Neural cell (in vitro differentiated cells): ENCODE measurements at regions not wholly inside any gene's neighbourhood (a gene's known extent, or its start where the extent isn't known, plus 50 kb on each side); places are given as distances from the start of the nearest gene placed in this dataset.

Source experiments
- H2AFZ ChIP-seq: fragments of 200-600, 300-800 bp; sonication (generic), shearing (Covaris generic); 2 replicates; pipeline ENCODE4 v1.6.0; 2014; ENCODE audit warnings: low read depth, mild to moderate bottlenecking, antibody characterized with exemption, low read length, moderate library complexity
- H3F3A ChIP-seq: fragments of 200-600 bp; shearing (Covaris generic); 2 replicates; pipeline ENCODE4 v1.6.1; 2016; ENCODE audit warnings: mild to moderate bottlenecking, moderate library complexity, mixed read lengths, antibody characterized with exemption, low read length; ENCODE audit not compliant: insufficient read depth, poor library complexity, severe bottlenecking
- H3K27ac ChIP-seq: fragments of 200-600, 300-800 bp; sonication (generic), shearing (Covaris generic); 2 replicates; pipeline ENCODE4 v1.5.1; 2014; ENCODE audit warnings: mild to moderate bottlenecking, low read length, moderate library complexity
- H3K27me3 ChIP-seq: fragments of 300-800, 200-600 bp; sonication (generic), shearing (Covaris generic); 2 replicates; pipeline ENCODE4 v1.6.0; 2014; ENCODE audit warnings: mild to moderate bottlenecking, low read depth, low read length, moderate library complexity; ENCODE audit not compliant: insufficient read depth
- H3K36me3 ChIP-seq: fragments of 300-800, 200-600 bp; sonication (generic), shearing (Covaris generic); 2 replicates; pipeline ENCODE4 v1.5.1; 2014; ENCODE audit warnings: mild to moderate bottlenecking, antibody characterized with exemption, low read length, moderate library complexity; ENCODE audit not compliant: insufficient read depth
- H3K4me2 ChIP-seq: fragments of 300-800, 200-600 bp; sonication (generic), shearing (Covaris generic); 2 replicates; pipeline ENCODE4 v1.6.0; 2014; ENCODE audit warnings: mild to moderate bottlenecking, low read length
- H3K4me3 ChIP-seq: fragments of 300-800, 200-600 bp; sonication (generic), shearing (Covaris generic); 2 replicates; pipeline ENCODE4 v1.5.1; 2014; ENCODE audit warnings: mild to moderate bottlenecking, low read length, moderate library complexity
- H3K79me2 ChIP-seq: fragments of 200-600 bp; shearing (Covaris generic); replicated peaks from 2 replicates; pipeline ENCODE4 v1.6.0; 2014; ENCODE audit warnings: mild to moderate bottlenecking, low read length, moderate library complexity; ENCODE audit not compliant: insufficient read depth
- H3K9ac ChIP-seq: fragments of 300-800, 200-600 bp; sonication (generic), shearing (Covaris generic); 2 replicates; pipeline ENCODE4 v1.6.1; 2016; ENCODE audit warnings: mild to moderate bottlenecking, low read length, mixed read lengths
- H3K9me2 ChIP-seq: fragments of 200-600 bp; shearing (Covaris generic); 2 replicates; pipeline ENCODE4 v1.6.1; 2016; ENCODE audit warnings: mild to moderate bottlenecking, low read length, mixed read lengths; ENCODE audit not compliant: insufficient read depth
- H3K9me3 ChIP-seq: fragments of 200-600, 300-800 bp; sonication (generic), shearing (Covaris generic); 2 replicates; pipeline ENCODE4 v1.6.1; 2016; ENCODE audit warnings: mild to moderate bottlenecking, mixed run types, low read length, moderate library complexity, mixed read lengths
- H4K20me1 ChIP-seq: fragments of 200-600 bp; shearing (Covaris generic); 2 replicates; pipeline ENCODE4 v1.6.1; 2016; ENCODE audit warnings: mild to moderate bottlenecking, mixed run types; ENCODE audit not compliant: insufficient read depth
- CTCF ChIP-seq: fragments of 450-650 bp; IDR thresholded peaks from 2 replicates; pipeline ENCODE4 v1.5.1; 2014; ENCODE audit warnings: antibody characterized with exemption, mild to moderate bottlenecking, moderate library complexity; ENCODE audit not compliant: poor library complexity, severe bottlenecking
- EP300 ChIP-seq: fragments of 450-650 bp; conservative IDR thresholded peaks from 2 replicates; pipeline ENCODE4 v1.6.1; 2014; ENCODE audit warnings: antibody characterized with exemption, mild to moderate bottlenecking, moderate library complexity; ENCODE audit not compliant: poor library complexity, severe bottlenecking
- EZH2 ChIP-seq: fragments of 200-600, 300-800 bp; shearing (Covaris generic), sonication (generic); IDR thresholded peaks from 2 replicates; pipeline ENCODE4 v1.6.1; 2014; ENCODE audit warnings: antibody characterized with exemption, low read length, borderline replicate concordance, mild to moderate bottlenecking; ENCODE audit not compliant: insufficient read depth, poor library complexity, severe bottlenecking
- MXI1 ChIP-seq: fragments of 450-650 bp; conservative IDR thresholded peaks from 2 replicates; pipeline ENCODE4 v1.6.1; 2014; ENCODE audit warnings: antibody characterized with exemption, mild to moderate bottlenecking; ENCODE audit not compliant: poor library complexity, severe bottlenecking
- POLR2AphosphoS5 ChIP-seq: IDR thresholded peaks from 2 replicates; pipeline ENCODE4 v1.6.1; 2012
- RAD21 ChIP-seq: fragments of 450-650 bp; conservative IDR thresholded peaks from 2 replicates; pipeline ENCODE4 v1.6.1; 2014; ENCODE audit warnings: antibody characterized with exemption, mild to moderate bottlenecking, moderate library complexity
- SMC3 ChIP-seq: fragments of 450-650 bp; conservative IDR thresholded peaks from 2 replicates; pipeline ENCODE4 v1.6.1; 2014; ENCODE audit warnings: antibody characterized with exemption, mild to moderate bottlenecking, moderate library complexity; ENCODE audit not compliant: poor library complexity
- TAF1 ChIP-seq: IDR thresholded peaks from 2 replicates; pipeline ENCODE4 v1.6.1; 2012; ENCODE audit warnings: low read depth
- TF ChIP-seq, protein P1 (sequence below): IDR thresholded peaks from 2 replicates; pipeline ENCODE4 v1.6.1; 2012; ENCODE audit warnings: borderline replicate concordance

DNA sequence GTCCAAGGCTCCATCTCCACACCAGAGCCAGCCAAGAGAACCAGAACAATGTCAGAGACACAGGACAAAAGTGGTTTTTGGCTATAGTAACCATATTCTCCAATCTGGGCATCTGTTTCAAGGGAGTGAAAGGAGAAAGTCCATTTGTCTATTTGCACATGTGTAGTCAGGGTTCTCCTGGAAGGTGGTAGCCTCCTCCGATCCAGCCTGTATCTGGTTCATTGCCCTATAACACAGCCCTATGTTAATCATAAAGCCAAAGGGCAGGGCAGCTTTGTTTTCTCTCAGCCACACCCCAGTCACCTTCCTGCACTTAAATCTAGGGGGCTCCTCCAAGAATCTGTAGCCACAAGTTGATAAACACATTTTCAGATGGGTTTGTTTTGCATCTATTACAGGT, 128.1 kb upstream of the ADPGK start:
- Histone ChIP-seq H3K27ac (no peak overlapping the region), H3K79me2 (no peaks in the 10 kb centered on the region), H4K20me1 (no peaks in the 10 kb centered on the region), H3K9ac (no peak overlapping the region), H3K4me3 (no peak overlapping the region), H3K9me3 (no peaks in the 10 kb centered on the region), H3K4me2 (no peak overlapping the region), H3F3A (no peaks in the 10 kb centered on the region), H3K27me3 (no peaks in the 10 kb centered on the region), H3K36me3 (no peaks in the 10 kb centered on the region), H3K9me2 (no peaks in the 10 kb centered on the region), H2AFZ (no peak overlapping the region)
- TF ChIP-seq TAF1 (no peak), POLR2AphosphoS5 (no peak), SMC3 (no peak), EP300 (no peak), CTCF (no peak), MXI1 (no peak), RAD21 (no peak), EZH2 (no peak)
- TF ChIP-seq, protein P1, sequence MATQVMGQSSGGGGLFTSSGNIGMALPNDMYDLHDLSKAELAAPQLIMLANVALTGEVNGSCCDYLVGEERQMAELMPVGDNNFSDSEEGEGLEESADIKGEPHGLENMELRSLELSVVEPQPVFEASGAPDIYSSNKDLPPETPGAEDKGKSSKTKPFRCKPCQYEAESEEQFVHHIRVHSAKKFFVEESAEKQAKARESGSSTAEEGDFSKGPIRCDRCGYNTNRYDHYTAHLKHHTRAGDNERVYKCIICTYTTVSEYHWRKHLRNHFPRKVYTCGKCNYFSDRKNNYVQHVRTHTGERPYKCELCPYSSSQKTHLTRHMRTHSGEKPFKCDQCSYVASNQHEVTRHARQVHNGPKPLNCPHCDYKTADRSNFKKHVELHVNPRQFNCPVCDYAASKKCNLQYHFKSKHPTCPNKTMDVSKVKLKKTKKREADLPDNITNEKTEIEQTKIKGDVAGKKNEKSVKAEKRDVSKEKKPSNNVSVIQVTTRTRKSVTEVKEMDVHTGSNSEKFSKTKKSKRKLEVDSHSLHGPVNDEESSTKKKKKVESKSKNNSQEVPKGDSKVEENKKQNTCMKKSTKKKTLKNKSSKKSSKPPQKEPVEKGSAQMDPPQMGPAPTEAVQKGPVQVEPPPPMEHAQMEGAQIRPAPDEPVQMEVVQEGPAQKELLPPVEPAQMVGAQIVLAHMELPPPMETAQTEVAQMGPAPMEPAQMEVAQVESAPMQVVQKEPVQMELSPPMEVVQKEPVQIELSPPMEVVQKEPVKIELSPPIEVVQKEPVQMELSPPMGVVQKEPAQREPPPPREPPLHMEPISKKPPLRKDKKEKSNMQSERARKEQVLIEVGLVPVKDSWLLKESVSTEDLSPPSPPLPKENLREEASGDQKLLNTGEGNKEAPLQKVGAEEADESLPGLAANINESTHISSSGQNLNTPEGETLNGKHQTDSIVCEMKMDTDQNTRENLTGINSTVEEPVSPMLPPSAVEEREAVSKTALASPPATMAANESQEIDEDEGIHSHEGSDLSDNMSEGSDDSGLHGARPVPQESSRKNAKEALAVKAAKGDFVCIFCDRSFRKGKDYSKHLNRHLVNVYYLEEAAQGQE: no peak

GRCh38 chr15:72908713-72909112, 125.2 kb upstream of the ADPGK start:
- Histone ChIP-seq H3K4me3 (no peak overlapping the region), H2AFZ (no peak overlapping the region), H4K20me1 (no peaks in the 10 kb centered on the region)

More at GRCh38 chr15:72908713-72909112, 125.2 kb upstream of the ADPGK start:
- no peaks in the 10 kb centered on the region for H3K9me2 ChIP-seq
- H3K4me2 ChIP-seq: no peak overlapping the region
- H3K9me3 ChIP-seq: no peaks in the 10 kb centered on the region
- no peak overlapping the region for H3K27ac ChIP-seq
- H3F3A ChIP-seq: no peaks in the 10 kb centered on the region
- no peak for TF ChIP-seq RAD21
- TF ChIP-seq MXI1: no peak
- TF ChIP-seq SMC3: no peak
- TF ChIP-seq TAF1: no peak
- no peak for TF ChIP-seq EZH2
- TF ChIP-seq EP300: no peak
- TF ChIP-seq CTCF: no peak
- no peak for TF ChIP-seq POLR2AphosphoS5
- TF ChIP-seq, protein P1: no peak
- H3K79me2 ChIP-seq: no peaks in the 10 kb centered on the region
- no peak overlapping the region for H3K9ac ChIP-seq
- no peaks in the 10 kb centered on the region for H3K36me3 ChIP-seq
- H3K27me3 ChIP-seq: no peaks in the 10 kb centered on the region
